Midbrain (tissue), 1 donor: ENCODE measurements at regions not wholly inside any gene's neighbourhood (a gene's known extent, or its start where the extent isn't known, plus 50 kb on each side); places are given as distances from the start of the nearest gene placed in this dataset.

ENCODE experiments used
- DNase-seq: peaks from one replicate; lab custom pipeline; 2025; lab: John Stamatoyannopoulos, UW

DNA sequence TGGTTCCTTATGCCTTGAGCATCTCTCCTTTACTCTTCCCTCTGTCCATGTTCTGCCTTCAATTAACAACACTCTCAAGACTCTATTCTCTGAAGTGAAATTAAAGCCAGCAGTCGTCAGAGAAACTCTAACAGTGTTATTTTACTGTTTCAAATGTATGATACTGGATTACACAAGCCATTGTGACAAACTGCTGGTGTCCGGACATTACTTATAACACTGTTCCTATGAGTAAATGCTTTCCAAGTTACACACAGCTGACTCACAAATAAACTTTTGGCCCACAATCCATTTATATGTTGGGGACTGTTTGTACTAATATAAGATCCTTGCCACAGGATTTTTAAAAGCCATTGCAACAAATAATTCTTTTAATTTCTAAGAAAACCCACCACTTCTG lies 63.2 kb upstream of the GHR start:
- DNase-seq, result no peak

DNA sequence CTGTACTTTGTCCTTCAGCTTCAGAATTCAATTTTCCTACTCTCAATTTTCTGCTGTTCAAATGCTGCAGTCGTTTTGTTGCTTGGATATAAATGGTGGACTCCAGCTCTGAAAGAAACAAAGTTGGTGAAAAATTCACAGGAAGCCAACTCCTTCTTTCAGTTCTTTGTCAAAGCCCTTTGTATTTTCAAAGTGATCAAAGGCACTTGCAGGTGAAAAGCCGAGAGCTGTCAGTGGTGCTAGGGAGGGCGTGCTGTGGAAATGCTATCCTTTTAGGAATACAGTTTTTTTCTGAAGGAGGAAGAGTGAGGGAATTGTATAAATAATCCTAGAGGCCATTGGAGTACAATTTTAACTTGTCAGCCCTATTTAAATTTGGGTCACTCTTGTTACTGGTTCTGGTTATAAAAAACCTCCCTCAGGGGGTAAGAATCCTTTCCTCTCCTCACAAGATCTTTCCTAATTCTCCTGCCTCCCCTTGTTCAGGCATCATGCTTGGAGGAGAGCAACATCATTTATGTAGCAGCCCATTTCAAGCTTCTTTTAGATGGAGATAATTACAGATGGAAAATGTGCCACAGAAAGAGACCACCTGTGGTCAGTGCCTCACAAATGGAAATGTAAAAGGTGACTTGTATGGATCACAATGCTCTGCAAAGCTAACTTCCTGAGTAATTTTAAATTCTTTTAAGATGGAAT lies 62.5 kb upstream of the GHR start:
- DNase-seq, result no peak

DNA sequence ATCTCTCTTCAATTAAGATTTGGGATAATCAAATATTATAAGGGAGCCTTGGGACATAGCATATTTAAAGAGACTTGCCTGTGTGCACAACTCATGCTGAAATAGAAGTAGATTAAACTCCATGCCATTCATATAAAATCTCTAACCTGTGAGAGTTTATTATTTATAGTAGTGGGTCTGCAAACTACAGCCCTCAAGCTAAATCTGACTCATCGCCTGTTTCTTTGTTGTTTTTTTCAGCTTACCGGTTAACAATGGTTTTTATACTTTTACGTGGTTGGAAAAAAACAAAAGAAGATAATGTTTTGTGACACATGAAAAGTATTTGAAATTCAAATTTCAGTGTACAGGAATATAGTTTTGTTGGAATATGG lies 61.9 kb upstream of the GHR start:
- DNase-seq, result no peak

DNA sequence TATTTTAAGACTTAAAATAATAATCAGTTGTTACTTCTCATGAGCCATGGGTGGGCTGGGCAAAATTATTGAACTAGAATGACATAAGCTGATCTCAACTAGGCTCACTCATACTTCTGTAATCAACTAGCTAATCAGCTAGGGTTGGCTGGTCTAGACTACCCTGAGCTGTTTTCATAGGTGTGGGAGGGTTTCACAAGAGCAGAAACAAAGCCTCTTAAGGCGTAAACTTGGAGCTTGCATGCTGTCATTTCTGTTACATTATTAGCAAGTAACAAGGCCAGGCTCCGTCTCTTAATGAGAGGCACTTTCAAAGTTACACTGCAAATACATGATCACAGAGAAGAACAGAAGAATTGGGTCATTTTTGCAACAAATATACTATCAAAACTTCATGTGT lies 57.2 kb upstream of the GHR start:
- DNase-seq, result no peak
